WI38 (cell line): ENCODE measurements at regions not wholly inside any gene's neighbourhood (a gene's known extent, or its start where the extent isn't known, plus 50 kb on each side); places are given as distances from the start of the nearest gene placed in this dataset.
"Not testable (repeated sequence)": the region's sequence is repeated elsewhere in the genome, so short reads cannot be mapped to it uniquely, and the experiment has no call there.

Source experiments
- H3K4me3 ChIP-seq: 2 replicates; pipeline ENCODE4 v1.5.1; 2011; ENCODE audit warnings: low read depth, mild to moderate bottlenecking, control low read depth, low read length
- CTCF ChIP-seq: IDR thresholded peaks from 2 replicates; pipeline ENCODE4 v1.5.1; 2012; ENCODE audit warnings: low read depth, mild to moderate bottlenecking, control low read depth, low read length

- TF ChIP-seq CTCF, result no peak
- no peak overlapping the region for H3K4me3 ChIP-seq
Measured at GRCh38 chr20:54347166-54347833, 128.1 kb upstream of the DOK5 start.

DNA sequence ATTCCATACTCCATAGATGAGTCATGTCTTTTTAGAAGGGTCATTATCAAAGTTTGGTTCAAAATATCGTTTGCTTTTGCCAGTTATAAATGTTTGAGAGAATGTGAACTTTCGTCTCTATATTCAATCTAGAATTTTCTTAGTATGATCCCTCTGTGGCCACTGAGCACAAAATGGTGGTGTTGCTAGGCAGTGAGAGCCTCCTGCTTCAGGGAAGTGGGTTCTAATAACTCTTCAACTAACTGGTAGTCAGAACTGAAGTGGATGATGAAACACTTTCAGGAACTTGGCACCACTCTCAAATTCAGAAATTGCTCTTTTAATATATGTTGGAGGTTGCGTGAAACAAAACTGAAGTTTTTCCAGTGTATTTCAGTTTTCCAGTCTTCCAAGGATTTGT lies 125.0 kb upstream of the DOK5 start:
- TF ChIP-seq CTCF, result no peak
- H3K4me3 ChIP-seq, result no peak overlapping the region

- H3K4me3 ChIP-seq, result no peak overlapping the region
- TF ChIP-seq CTCF, result no peak
Measured at GRCh38 chr20:54351371-54352136, 123.8 kb upstream of the DOK5 start.

DNA sequence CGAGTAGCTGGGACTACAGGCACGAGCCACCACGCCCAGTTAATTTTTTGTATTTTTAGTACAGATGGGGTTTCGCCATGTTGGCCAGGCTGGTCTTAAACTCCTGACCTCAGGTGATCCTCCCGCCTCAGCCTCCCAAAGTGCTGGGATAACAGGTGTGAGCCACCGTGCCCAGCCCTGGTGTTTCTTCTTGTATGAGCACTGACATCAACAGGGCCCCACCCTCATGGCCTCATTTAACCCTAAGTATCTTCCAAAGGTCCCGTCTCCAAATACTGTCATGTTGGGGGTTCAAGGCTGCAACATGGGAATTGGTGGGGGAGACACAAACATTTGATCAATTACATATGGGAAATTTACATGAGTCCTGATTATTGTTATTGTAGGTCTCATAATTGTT lies 122.9 kb upstream of the DOK5 start:
- H3K4me3 ChIP-seq, result not testable (repeated sequence)

DNA sequence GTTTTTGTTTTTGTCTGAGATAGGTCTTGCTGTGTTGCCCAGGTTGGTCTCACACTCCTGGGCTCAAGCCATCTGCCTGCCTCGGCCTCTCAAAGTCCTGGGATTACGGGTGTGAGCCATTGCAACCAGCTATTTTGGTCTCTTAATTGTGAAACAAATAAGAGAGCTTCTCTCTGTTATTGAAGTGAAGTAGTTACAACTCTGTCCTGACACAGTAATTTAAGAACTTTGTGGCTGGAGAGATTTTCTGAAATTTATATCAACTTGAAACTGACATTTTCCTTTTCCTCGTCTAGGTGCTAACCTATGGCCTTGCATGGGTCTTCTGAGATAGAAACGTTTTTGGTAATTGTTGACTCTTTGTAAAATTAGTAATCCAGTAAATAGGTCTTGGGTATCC lies 122.1 kb upstream of the DOK5 start:
- no peak for TF ChIP-seq CTCF

GRCh38 chr20:54355631-54356280 lies 119.6 kb upstream of the DOK5 start:
- TF ChIP-seq CTCF, result no peak
- no peak overlapping the region for H3K4me3 ChIP-seq

More for the DNA sequence above, 122.1 kb upstream of the DOK5 start:
- H3K4me3 ChIP-seq, result no peak overlapping the region

- TF ChIP-seq CTCF, result no peak
- H3K4me3 ChIP-seq, result no peak overlapping the region
Measured at GRCh38 chr20:54356801-54357200, 118.6 kb upstream of the DOK5 start.
